ENCODE measurements at regions not wholly inside any gene's neighbourhood (a gene's known extent, or its start where the extent isn't known, plus 50 kb on each side); places are given as distances from the start of the nearest gene placed in this dataset.

DNA sequence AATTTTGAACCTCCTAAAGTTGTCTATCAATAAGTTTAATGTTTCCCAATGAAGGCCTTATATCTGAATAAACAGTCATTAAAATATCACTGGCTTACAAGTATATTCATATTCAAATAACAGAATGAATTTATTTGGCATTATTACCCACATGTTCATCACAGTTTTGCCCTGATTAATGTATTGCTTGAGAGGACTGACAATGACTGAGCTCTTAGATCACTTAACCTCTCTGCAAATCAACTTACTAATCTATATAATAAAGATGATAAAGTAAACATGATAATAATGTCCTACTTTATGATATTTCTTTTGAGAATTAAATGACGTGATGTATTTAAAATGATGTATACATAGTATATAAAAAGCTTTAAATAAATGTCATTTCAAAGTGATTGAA is 532.0 kb upstream of the GBE1 start:
- no peak for DNase-seq
- TF ChIP-seq, protein P1, sequence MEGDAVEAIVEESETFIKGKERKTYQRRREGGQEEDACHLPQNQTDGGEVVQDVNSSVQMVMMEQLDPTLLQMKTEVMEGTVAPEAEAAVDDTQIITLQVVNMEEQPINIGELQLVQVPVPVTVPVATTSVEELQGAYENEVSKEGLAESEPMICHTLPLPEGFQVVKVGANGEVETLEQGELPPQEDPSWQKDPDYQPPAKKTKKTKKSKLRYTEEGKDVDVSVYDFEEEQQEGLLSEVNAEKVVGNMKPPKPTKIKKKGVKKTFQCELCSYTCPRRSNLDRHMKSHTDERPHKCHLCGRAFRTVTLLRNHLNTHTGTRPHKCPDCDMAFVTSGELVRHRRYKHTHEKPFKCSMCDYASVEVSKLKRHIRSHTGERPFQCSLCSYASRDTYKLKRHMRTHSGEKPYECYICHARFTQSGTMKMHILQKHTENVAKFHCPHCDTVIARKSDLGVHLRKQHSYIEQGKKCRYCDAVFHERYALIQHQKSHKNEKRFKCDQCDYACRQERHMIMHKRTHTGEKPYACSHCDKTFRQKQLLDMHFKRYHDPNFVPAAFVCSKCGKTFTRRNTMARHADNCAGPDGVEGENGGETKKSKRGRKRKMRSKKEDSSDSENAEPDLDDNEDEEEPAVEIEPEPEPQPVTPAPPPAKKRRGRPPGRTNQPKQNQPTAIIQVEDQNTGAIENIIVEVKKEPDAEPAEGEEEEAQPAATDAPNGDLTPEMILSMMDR (IDR thresholded peaks at IDR 0.05) = no peak
- TF ChIP-seq POLR2A (IDR thresholded peaks at IDR 0.05) = no peak
- Histone ChIP-seq H3K4me3 (no peak overlapping the region), H3K36me3 (ENCODE audit: low read depth, missing control alignments) (no peaks in the 10 kb centered on the region), H3K4me1 (no peaks in the 10 kb centered on the region), H3K27me3 (no peaks in the 10 kb centered on the region), H3K27ac (no peak overlapping the region), H3K9me3 (no peaks in the 10 kb centered on the region)
- WGBS, 2 donors = 72 to 91% methylated on average over 1 of the region's 1 CpG
- intact Hi-C loops (cut with DNase I; ENCODE audit: low total_unique reads) = no loop called here

DNA sequence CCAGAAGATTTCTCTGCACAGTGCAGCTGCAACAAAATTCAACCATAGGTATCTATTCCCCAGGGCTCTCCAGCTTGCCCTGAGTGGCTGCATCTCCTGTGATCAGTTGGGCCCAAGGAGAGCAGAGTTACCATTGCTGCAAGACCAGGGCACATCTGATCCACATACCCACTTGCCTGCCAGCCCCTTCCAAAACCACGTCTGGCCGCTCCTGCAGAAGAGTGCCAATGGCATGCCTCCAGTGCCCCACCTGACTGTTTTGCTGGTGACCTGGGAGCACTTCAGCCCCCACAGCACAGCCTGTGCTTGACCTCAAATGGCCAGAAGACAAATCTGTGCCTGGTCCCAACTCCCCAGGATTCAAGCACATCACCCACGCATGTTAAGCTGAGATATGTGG is 526.1 kb upstream of the GBE1 start:
- Histone ChIP-seq H3K27ac (no peak overlapping the region), H3K27me3 (no peaks in the 10 kb centered on the region), H3K36me3 (ENCODE audit: low read depth, missing control alignments) (no peaks in the 10 kb centered on the region), H3K4me1 (no peaks in the 10 kb centered on the region), H3K9me3 (no peaks in the 10 kb centered on the region), H3K4me3 (no peak overlapping the region)
- no peak for DNase-seq
- intact Hi-C loops (cut with DNase I; ENCODE audit: low total_unique reads) = no loop called here
- TF ChIP-seq, protein P1 (IDR thresholded peaks at IDR 0.05) = no peak
- TF ChIP-seq POLR2A (IDR thresholded peaks at IDR 0.05) = no peak
- WGBS, 2 donors = 100% methylated on average over 3 of the region's 3 CpGs

DNA sequence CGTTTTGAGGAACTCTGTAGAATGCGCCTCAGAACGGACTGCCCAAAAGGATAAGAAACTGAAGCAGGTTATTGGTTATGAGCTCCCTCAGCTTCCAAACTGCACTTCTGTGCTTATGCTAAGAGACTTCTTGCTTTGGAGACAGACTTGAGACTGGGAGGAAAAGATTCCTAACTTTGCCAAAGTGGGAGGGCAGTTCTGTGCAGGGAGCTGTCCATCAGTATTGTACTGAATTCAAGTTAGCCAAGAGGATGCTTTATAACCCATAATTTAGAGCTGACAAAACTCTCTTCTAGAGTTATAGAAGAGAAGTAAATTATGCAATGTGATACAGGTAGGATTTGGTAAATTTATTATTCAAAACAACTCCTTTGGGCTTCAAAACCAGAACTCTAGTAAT is 519.8 kb upstream of the GBE1 start:
- WGBS, 2 donors = 65 to 72% methylated on average over 3 of the region's 3 CpGs
- H3K9me3 ChIP-seq = no peaks in the 10 kb centered on the region
- no peak for TF ChIP-seq POLR2A (IDR thresholded peaks at IDR 0.05)
- TF ChIP-seq, protein P1 (IDR thresholded peaks at IDR 0.05) = no peak
- no peak overlapping the region for H3K4me3 ChIP-seq
- H3K36me3 ChIP-seq (ENCODE audit: low read depth, missing control alignments) = no peaks in the 10 kb centered on the region
- intact Hi-C loops (cut with DNase I; ENCODE audit: low total_unique reads) = no loop called here
- H3K27me3 ChIP-seq = no peaks in the 10 kb centered on the region
- DNase-seq = no peak
- H3K4me1 ChIP-seq = no peaks in the 10 kb centered on the region
- no peak overlapping the region for H3K27ac ChIP-seq

DNA sequence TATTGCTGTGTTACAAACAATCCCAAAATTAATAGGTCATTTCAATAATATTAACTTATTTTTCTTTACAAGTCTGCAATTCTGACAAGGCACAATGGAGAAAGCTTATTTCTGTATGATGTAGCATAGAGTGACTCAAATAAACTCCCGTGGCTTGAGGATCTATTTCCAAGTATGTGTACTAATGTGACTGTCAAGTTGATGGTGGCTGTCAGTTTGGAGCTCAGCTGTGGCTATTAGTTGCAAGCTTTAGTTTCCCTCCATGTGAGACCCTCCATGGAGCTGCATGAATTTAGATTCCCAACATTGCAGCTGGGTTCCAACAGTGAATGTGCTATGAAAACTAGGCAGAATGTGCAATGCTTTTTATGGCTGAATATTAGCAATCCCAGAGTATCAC is 515.5 kb upstream of the GBE1 start:
- no peak for DNase-seq
- Histone ChIP-seq H3K27ac (no peak overlapping the region), H3K4me3 (no peak overlapping the region), H3K9me3 (no peaks in the 10 kb centered on the region), H3K27me3 (no peaks in the 10 kb centered on the region), H3K4me1 (no peaks in the 10 kb centered on the region), H3K36me3 (ENCODE audit: low read depth, missing control alignments) (no peaks in the 10 kb centered on the region)
- 79 to 89% methylated on average over 1 of the region's 1 CpG for WGBS, 2 donors
- no peak for TF ChIP-seq POLR2A (IDR thresholded peaks at IDR 0.05)
- TF ChIP-seq, protein P1 (IDR thresholded peaks at IDR 0.05) = no peak
- intact Hi-C loops (cut with DNase I; ENCODE audit: low total_unique reads) = no loop called here

DNA sequence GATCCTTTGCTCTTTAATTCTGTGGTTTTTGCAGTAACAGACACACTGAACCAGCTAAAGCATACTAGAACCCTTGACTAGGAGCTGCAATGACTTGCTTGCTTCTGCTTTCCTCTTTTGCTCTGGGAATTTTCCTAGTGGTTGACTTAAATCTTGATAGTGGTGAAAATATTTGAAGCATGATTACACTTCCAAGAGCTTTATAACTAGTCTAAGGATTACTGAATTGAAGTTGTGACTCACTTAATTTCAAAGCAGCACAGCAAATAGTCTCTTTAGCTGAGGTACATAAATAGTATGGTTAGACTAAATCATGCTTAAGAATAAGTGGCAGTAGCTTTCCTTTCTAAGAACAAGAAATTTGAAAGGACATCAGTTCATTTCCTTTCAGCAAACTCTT is 513.5 kb upstream of the GBE1 start:
- Histone ChIP-seq H3K4me3 (no peak overlapping the region), H3K27me3 (no peaks in the 10 kb centered on the region), H3K27ac (no peak overlapping the region), H3K36me3 (ENCODE audit: low read depth, missing control alignments) (no peaks in the 10 kb centered on the region), H3K9me3 (no peaks in the 10 kb centered on the region), H3K4me1 (no peaks in the 10 kb centered on the region)
- no peak for DNase-seq
- no peak for TF ChIP-seq POLR2A (IDR thresholded peaks at IDR 0.05)
- TF ChIP-seq, protein P1 (IDR thresholded peaks at IDR 0.05) = no peak
- intact Hi-C loops (cut with DNase I; ENCODE audit: low total_unique reads) = no loop called here

Data from testis (tissue), 2 donors.